ENCODE measurements at regions not wholly inside any gene's neighbourhood (a gene's known extent, or its start where the extent isn't known, plus 50 kb on each side); places are given as distances from the start of the nearest gene placed in this dataset.

DNA sequence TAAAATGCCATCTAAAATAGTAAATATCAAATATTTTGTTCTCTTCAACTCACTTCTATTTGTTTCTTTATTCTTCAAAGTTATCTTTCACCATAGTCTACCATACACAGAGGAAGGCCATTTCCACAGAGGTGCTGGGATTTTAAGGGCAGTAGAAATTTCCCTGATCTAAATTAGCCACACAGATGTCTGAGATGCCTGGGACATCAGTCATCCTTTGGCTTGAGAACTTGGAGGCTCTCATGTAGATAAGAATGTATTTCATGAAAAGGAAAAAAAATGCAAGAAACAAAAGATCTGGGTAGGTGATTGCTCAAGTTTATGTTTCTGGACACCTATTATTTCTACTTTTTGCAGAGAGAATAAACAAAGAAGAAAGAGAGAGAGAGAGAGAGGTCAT is 1008.2 kb downstream of the NLGN4X start:
- Histone ChIP-seq H2AFZ (ENCODE audit: low read depth, low read length) (no peak overlapping the region), H3K79me2 (ENCODE audit: low read length) (no peaks in the 10 kb centered on the region)

DNA sequence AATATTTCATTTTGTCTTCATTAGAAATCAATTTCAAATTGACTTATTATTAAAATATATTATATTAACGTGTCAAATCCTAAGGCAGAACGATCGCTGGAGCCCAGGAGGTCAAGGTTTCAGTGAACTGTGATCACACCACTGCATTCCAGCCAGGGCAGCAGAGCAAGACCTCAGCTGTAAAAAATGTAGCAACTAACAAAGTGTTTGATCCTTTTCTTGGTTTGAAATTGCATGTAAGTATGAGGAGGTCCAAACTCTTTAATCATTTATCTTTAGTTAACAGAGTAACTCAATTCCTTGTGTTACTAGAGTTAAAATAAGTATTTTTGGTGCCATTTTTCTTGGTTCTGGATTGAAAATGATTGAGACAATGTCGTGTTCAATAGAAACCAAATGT is 1033.9 kb downstream of the NLGN4X start:
- no peaks in the 10 kb centered on the region for H3K4me1 ChIP-seq (ENCODE audit: low read length)
- no peak overlapping the region for H3K27ac ChIP-seq (ENCODE audit: low read length)
- no peaks in the 10 kb centered on the region for H4K20me1 ChIP-seq (ENCODE audit: insufficient read depth, low read length)
- TF ChIP-seq EZH2phosphoT487 (IDR thresholded peaks at IDR 0.05; ENCODE audit: low read depth) = no peak
- TF ChIP-seq, protein P1, sequence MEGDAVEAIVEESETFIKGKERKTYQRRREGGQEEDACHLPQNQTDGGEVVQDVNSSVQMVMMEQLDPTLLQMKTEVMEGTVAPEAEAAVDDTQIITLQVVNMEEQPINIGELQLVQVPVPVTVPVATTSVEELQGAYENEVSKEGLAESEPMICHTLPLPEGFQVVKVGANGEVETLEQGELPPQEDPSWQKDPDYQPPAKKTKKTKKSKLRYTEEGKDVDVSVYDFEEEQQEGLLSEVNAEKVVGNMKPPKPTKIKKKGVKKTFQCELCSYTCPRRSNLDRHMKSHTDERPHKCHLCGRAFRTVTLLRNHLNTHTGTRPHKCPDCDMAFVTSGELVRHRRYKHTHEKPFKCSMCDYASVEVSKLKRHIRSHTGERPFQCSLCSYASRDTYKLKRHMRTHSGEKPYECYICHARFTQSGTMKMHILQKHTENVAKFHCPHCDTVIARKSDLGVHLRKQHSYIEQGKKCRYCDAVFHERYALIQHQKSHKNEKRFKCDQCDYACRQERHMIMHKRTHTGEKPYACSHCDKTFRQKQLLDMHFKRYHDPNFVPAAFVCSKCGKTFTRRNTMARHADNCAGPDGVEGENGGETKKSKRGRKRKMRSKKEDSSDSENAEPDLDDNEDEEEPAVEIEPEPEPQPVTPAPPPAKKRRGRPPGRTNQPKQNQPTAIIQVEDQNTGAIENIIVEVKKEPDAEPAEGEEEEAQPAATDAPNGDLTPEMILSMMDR (IDR thresholded peaks at IDR 0.05; ENCODE audit: low read depth, low read length) = no peak
- no peak overlapping the region for H3K9ac ChIP-seq (ENCODE audit: low read length)
- no peaks in the 10 kb centered on the region for H3K79me2 ChIP-seq (ENCODE audit: low read length)
- no peak overlapping the region for H3K4me2 ChIP-seq (ENCODE audit: low read length)
- H3K4me3 ChIP-seq (ENCODE audit: low read length) = no peak overlapping the region
- H3K36me3 ChIP-seq (replicated peaks; ENCODE audit: low read depth, low read length) = no peaks in the 10 kb centered on the region
- H3K9me3 ChIP-seq (ENCODE audit: insufficient read depth, low read length) = no peaks in the 10 kb centered on the region
- H3K27me3 ChIP-seq (ENCODE audit: low read depth, low read length) = no peaks in the 10 kb centered on the region
- H2AFZ ChIP-seq (ENCODE audit: low read depth, low read length) = no peak overlapping the region

More for the DNA sequence above, 1008.2 kb downstream of the NLGN4X start:
- H3K9ac ChIP-seq (ENCODE audit: low read length) = no peak overlapping the region
- H3K27me3 ChIP-seq (ENCODE audit: low read depth, low read length) = no peaks in the 10 kb centered on the region
- H3K4me1 ChIP-seq (ENCODE audit: low read length) = no peaks in the 10 kb centered on the region
- TF ChIP-seq, protein P1 (IDR thresholded peaks at IDR 0.05; ENCODE audit: low read depth, low read length) = no peak
- TF ChIP-seq EZH2phosphoT487 (IDR thresholded peaks at IDR 0.05; ENCODE audit: low read depth) = no peak
- no peaks in the 10 kb centered on the region for H3K36me3 ChIP-seq (replicated peaks; ENCODE audit: low read depth, low read length)
- H4K20me1 ChIP-seq (ENCODE audit: insufficient read depth, low read length) = no peaks in the 10 kb centered on the region
- no peak overlapping the region for H3K4me3 ChIP-seq (ENCODE audit: low read length)
- H3K27ac ChIP-seq (ENCODE audit: low read length) = no peak overlapping the region
- H3K9me3 ChIP-seq (ENCODE audit: insufficient read depth, low read length) = no peaks in the 10 kb centered on the region
- H3K4me2 ChIP-seq (ENCODE audit: low read length) = no peak overlapping the region

DNA sequence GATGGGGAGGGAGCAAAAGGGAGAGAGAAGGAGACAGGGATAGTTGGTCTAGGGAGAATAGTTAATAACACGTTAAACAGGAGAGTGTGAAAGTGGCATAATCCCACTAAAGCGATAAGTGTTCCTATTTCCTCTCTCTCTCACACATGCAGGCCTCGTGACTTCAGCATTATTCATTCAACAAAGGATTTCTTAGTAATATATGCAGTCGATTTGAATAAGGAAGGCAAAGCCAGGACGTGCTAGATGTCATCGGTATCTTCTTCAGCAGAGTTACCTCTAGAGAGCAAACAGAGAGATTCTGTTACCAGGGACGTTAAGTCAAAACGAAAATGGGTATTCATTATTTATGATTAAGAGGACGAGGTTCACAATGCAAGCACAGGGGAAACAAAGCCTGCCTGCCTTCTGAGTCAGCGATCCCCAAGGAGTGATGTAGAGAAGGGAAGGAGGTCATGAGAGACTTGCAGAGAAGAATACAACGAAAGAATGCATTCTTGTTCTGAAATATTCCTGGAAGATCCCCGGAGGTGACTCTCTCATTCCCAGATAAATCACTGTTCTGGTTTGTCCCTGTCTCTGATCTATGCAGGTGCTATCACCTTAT is 1048.4 kb downstream of the NLGN4X start:
- H4K20me1 ChIP-seq (ENCODE audit: insufficient read depth, low read length) = no peaks in the 10 kb centered on the region
- H3K27me3 ChIP-seq (ENCODE audit: low read depth, low read length) = no peaks in the 10 kb centered on the region
- H3K36me3 ChIP-seq (replicated peaks; ENCODE audit: low read depth, low read length) = no peaks in the 10 kb centered on the region
- no peak overlapping the region for H3K9ac ChIP-seq (ENCODE audit: low read length)
- TF ChIP-seq, protein P1 (IDR thresholded peaks at IDR 0.05; ENCODE audit: low read depth, low read length) = no peak
- no peak overlapping the region for H2AFZ ChIP-seq (ENCODE audit: low read depth, low read length)
- H3K79me2 ChIP-seq (ENCODE audit: low read length) = no peaks in the 10 kb centered on the region
- no peaks in the 10 kb centered on the region for H3K9me3 ChIP-seq (ENCODE audit: insufficient read depth, low read length)
- no peaks in the 10 kb centered on the region for H3K4me1 ChIP-seq (ENCODE audit: low read length)
- no peak overlapping the region for H3K4me3 ChIP-seq (ENCODE audit: low read length)
- H3K27ac ChIP-seq (ENCODE audit: low read length) = no peak overlapping the region
- H3K4me2 ChIP-seq (ENCODE audit: low read length) = no peak overlapping the region

DNA sequence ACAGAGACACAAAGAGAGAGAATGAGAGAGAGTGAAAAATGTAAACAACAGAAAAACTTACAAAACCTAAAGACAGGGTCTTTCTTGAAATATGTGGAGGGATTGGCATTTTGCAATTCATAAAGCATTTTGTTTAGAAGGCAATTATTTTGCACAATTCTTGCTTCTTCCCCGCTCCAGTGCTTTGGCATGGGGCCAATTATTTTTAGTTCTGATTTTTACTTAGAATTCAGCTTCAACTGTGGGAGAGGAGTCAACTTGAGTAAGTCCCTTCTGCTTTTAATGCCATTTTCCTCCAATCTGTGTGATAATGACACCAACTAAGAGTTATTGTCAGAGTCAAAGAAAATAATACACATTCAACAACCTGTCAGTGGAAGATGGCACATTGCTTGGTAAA is 1051.9 kb downstream of the NLGN4X start:
- no peak overlapping the region for H2AFZ ChIP-seq (ENCODE audit: low read depth, low read length)

More for the DNA sequence above, 1051.9 kb downstream of the NLGN4X start:
- H3K4me1 ChIP-seq (ENCODE audit: low read length) = no peaks in the 10 kb centered on the region
- H3K27ac ChIP-seq (ENCODE audit: low read length) = no peak overlapping the region
- H4K20me1 ChIP-seq (ENCODE audit: insufficient read depth, low read length) = no peaks in the 10 kb centered on the region
- no peaks in the 10 kb centered on the region for H3K9me3 ChIP-seq (ENCODE audit: insufficient read depth, low read length)
- H3K27me3 ChIP-seq (ENCODE audit: low read depth, low read length) = no peaks in the 10 kb centered on the region
- no peaks in the 10 kb centered on the region for H3K36me3 ChIP-seq (replicated peaks; ENCODE audit: low read depth, low read length)
- TF ChIP-seq EZH2phosphoT487 (IDR thresholded peaks at IDR 0.05; ENCODE audit: low read depth) = no peak
- H3K4me3 ChIP-seq (ENCODE audit: low read length) = no peak overlapping the region
- no peak overlapping the region for H3K4me2 ChIP-seq (ENCODE audit: low read length)
- H3K9ac ChIP-seq (ENCODE audit: low read length) = no peak overlapping the region
- H3K79me2 ChIP-seq (ENCODE audit: low read length) = no peaks in the 10 kb centered on the region

All from OCI-LY3 (cell line).